GM19463 (cell line): ENCODE measurements at regions not wholly inside any gene's neighbourhood (a gene's known extent, or its start where the extent isn't known, plus 50 kb on each side); places are given as distances from the start of the nearest gene placed in this dataset.

ENCODE experiments used
- ATAC-seq: cut with Tn5 transposase; IDR thresholded peaks from one replicate; pipeline ENCODE4 v1.9.1; 2021; ENCODE audit warnings: mild to moderate bottlenecking, moderate library complexity; ENCODE audit not compliant: unreplicated experiment

GRCh38 chr20:54711071-54711470 lies 235.7 kb downstream of the DOK5 start:
- no peak for ATAC-seq

- no peak for ATAC-seq
Observed at GRCh38 chr20:54710341-54710740, 234.9 kb downstream of the DOK5 start.

DNA sequence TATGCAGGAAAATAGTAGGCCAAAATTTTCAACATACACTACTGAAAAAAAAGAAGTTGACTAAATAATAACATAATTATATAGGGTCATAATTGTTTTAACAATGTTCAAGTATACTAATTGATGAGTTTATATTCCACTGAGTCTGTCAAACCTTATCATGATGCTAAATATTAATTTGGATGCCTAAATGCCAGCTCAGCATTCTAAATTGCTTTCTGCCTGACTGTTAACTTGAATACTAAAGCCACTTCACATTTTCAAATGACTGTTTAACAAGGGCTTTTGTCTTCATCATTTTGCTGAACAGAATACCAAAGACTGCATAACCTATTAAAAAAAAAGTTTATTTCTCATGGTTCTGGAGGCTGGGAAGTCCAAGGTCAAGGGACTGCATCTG lies 232.8 kb downstream of the DOK5 start:
- ATAC-seq, result no peak

DNA sequence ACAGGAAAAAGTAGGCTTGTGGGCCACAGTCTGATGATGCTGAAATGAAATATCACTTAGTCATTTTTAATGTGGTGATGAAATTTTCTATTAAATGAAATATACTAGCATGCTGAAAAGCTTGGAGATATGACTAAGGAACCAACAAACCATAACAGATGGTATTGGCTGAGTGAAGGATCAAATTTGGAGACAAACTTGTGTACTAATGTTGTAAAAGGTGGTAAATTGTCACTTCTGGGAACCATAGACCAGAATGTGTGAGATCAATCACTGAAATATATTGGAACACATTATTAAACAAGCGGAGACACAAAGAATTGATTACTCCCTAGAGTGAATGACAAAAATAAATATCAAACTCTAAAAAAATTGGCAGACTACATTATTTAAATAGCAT lies 232.4 kb downstream of the DOK5 start:
- no peak for ATAC-seq

GRCh38 chr20:54706581-54706980 lies 231.2 kb downstream of the DOK5 start:
- no peak for ATAC-seq

DNA sequence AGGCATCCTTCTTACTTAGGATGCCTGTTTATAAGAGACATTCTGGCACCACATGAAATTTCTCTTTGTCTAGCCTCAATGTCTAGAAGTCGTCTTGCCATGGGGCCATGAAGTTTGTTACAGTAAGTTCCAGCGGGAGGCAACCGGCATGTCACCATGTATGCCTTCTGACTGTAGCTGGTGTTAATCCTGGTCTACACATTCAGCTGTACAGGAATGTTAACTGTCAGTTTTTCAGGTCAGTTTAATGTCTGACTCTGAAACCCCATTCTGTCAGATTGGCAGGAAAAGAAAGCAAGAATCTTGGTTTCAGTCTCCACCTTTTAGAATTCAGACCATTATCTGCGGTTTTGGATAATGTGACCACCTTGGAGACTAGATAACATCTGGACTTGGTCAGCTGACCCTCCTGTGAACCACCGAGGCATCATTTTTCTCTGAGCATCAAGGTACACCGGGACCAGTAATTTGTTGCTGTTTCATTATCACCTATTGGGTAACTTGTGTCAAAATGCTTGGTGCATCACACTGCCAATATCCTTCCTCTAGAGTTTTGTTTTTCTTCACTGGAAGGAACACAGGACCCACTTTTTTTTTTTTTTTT lies 228.7 kb downstream of the DOK5 start:
- ATAC-seq, result no peak
